K562 (cell line): ENCODE measurements at regions not wholly inside any gene's neighbourhood (a gene's known extent, or its start where the extent isn't known, plus 50 kb on each side); places are given as distances from the start of the nearest gene placed in this dataset.

ENCODE experiments used
- ATAC-seq: fragments of 200-7000 bp; cut with Tn5 transposase; 3 replicates; pipeline ENCODE4 v1.9.1; 2020; ENCODE audit warnings: moderate library complexity
- BruUV-seq: library from RNA; stranded (reverse); fragments of 400-500 nt; replicated peaks from 2 replicates; lab custom pipeline; 2021; lab: Mats Ljungman, UMichigan
- CTCF ChIA-PET: fragments of 300-600 bp; formaldehyde crosslinking; extraction: SDS; loops from one replicate; lab custom pipeline; 2021; ENCODE audit warnings: low intra/inter-chr PET ratio; lab: Yijun Ruan, JAX
- POLR2A ChIA-PET: fragments of 300-600, 350-650 bp; sonication (Branson Sonifier 250); formaldehyde crosslinking; extraction: SDS; loops from one replicate; lab custom pipeline; 2021; ENCODE audit warnings: antibody characterized with exemption, inconsistent platforms; lab: Yijun Ruan, JAX
- DNase-seq, 4 experiments: peaks; one replicate each; pipeline versions ENCODE4 v3.0.0 to v3.0.0-alpha.2; 2011 to 2018; ENCODE audit warnings: low spot score in 3 of 4, mixed read lengths in 3 of 4; ENCODE audit errors: extremely low read depth in 1 of 4
- FAIRE-seq: peaks from 2 replicates; lab custom pipeline; 2011; peaks lifted over from hg19 to GRCh38; lab: Jason Lieb, UNC
- H2AFZ ChIP-seq: 2 replicates; pipeline ENCODE4 v1.6.0; 2011; ENCODE audit warnings: low read depth, low read length, control low read depth, inconsistent platforms
- H3K27ac ChIP-seq: fragments of 200-600 bp; 3 replicates; pipeline ENCODE4 v1.8.0; 2011; ENCODE audit warnings: low read depth, mild to moderate bottlenecking, control low read depth, inconsistent platforms, low read length, moderate library complexity, mixed read lengths; ENCODE audit errors: extremely low read depth
- H3K27me3 ChIP-seq, 2 experiments: fragments of 300-600 bp in 1 of 2; 2 replicates in 1 of 2; 3 replicates in 1 of 2; pipeline versions ENCODE4 v1.6.0 to v1.8.0; 2011; ENCODE audit warnings: inconsistent platforms in 2 of 2, low read length in 2 of 2, mild to moderate bottlenecking in 1 of 2, mixed read lengths in 1 of 2, moderate library complexity in 1 of 2; ENCODE audit not compliant: control insufficient read depth in 2 of 2, insufficient read depth in 2 of 2
- H3K36me3 ChIP-seq: fragments of 300-600 bp; 3 replicates; pipeline ENCODE4 v1.8.0; 2011; ENCODE audit warnings: mild to moderate bottlenecking, low read length, inconsistent platforms; ENCODE audit not compliant: control insufficient read depth, insufficient read depth
- H3K4me1 ChIP-seq, 2 experiments: fragments of 200-600 bp in 1 of 2; replicated peaks in 1 of 2; 2 replicates in 1 of 2; 3 replicates in 1 of 2; pipeline versions ENCODE4 v1.5.1 to v1.8.0; 2011; ENCODE audit warnings: inconsistent platforms in 2 of 2, low read length in 2 of 2, mild to moderate bottlenecking in 1 of 2, mixed read lengths in 1 of 2, moderate library complexity in 1 of 2; ENCODE audit not compliant: control insufficient read depth in 2 of 2, insufficient read depth in 2 of 2
- H3K4me2 ChIP-seq: 2 replicates; pipeline ENCODE4 v1.6.1; 2011; ENCODE audit warnings: low read length, control low read depth, inconsistent platforms, mixed read lengths; ENCODE audit not compliant: insufficient read depth
- H3K4me3 ChIP-seq: fragments of 200-600 bp; sonication (generic), shearing (Covaris generic); 2 replicates; pipeline ENCODE4 v1.5.1; 2016; ENCODE audit warnings: control low read depth, inconsistent platforms
- H3K79me2 ChIP-seq: fragments of 200-600 bp; 3 replicates; pipeline ENCODE4 v1.8.0; 2011; ENCODE audit warnings: low read length, inconsistent platforms; ENCODE audit not compliant: control insufficient read depth, insufficient read depth
- H3K9ac ChIP-seq, 2 experiments: 2 replicates each; pipeline versions ENCODE4 v1.6.0 to v1.6.1; 2011; ENCODE audit warnings: low read depth in 2 of 2, low read length in 2 of 2, control low read depth in 1 of 2, inconsistent platforms in 1 of 2, mild to moderate bottlenecking in 1 of 2, mixed read lengths in 1 of 2; ENCODE audit not compliant: insufficient read depth in 1 of 2
- H3K9me1 ChIP-seq: one replicate; pipeline ENCODE4 v1.6.0; 2011; ENCODE audit warnings: inconsistent platforms, mild to moderate bottlenecking, low read length, moderate library complexity; ENCODE audit not compliant: control insufficient read depth, insufficient read depth
- H3K9me3 ChIP-seq: replicated peaks from 2 replicates; pipeline ENCODE4 v1.5.1; 2011; ENCODE audit warnings: low read depth, low read length, inconsistent platforms; ENCODE audit not compliant: control insufficient read depth, insufficient read depth
- H4K20me1 ChIP-seq: replicated peaks from 2 replicates; pipeline ENCODE4 v1.6.1; 2011; ENCODE audit warnings: low read length, inconsistent platforms, mixed read lengths; ENCODE audit not compliant: control insufficient read depth, insufficient read depth
- BCL6 ChIP-seq: fragments of 250-450 bp; sonication (Bioruptor Pico); IDR thresholded peaks from 2 replicates; pipeline ENCODE4 v1.4.0; 2020
- BRD9 ChIP-seq: fragments of 450-650 bp; IDR thresholded peaks from 2 replicates; pipeline ENCODE4 v1.6.1; 2018; ENCODE audit warnings: low read depth; ENCODE audit not compliant: partially characterized antibody
- CREB3L1 ChIP-seq: fragments of 450-650 bp; IDR thresholded peaks from 2 replicates; pipeline ENCODE4 v1.6.1; 2014; ENCODE audit warnings: low read depth, mild to moderate bottlenecking, moderate library complexity, borderline replicate concordance
- DMBX1 ChIP-seq: fragments of 250-450 bp; sonication (Bioruptor Pico); IDR thresholded peaks from 2 replicates; pipeline ENCODE4 v1.8.0; 2022; ENCODE audit warnings: inconsistent platforms, mild to moderate bottlenecking, moderate library complexity, borderline replicate concordance
- DPF2 ChIP-seq: fragments of 450-650 bp; IDR thresholded peaks from 2 replicates; pipeline ENCODE4 v1.6.1; 2016
- E2F8 ChIP-seq: fragments of 450-650 bp; IDR thresholded peaks from 2 replicates; pipeline ENCODE4 v1.7.1; 2018; ENCODE audit warnings: mild to moderate bottlenecking, low read depth; ENCODE audit not compliant: partially characterized antibody
- FOXA3 ChIP-seq, 2 experiments: fragments of 450-650 bp in 1 of 2; sonication (generic) in 1 of 2; formaldehyde crosslinking; IDR thresholded peaks in 1 of 2; conservative IDR thresholded peaks in 1 of 2; 2 replicates each; pipeline versions ENCODE4 v1.4.0 to v1.8.0; 2020 to 2022; ENCODE audit warnings: mild to moderate bottlenecking in 2 of 2, missing genetic modification reagents in 1 of 2
- FOXK1 ChIP-seq: sonication (generic); formaldehyde crosslinking; IDR thresholded peaks from 2 replicates; pipeline ENCODE4 v1.8.0; 2022; ENCODE audit warnings: missing genetic modification reagents, mild to moderate bottlenecking, borderline replicate concordance
- IRF9 ChIP-seq: fragments of 450-650 bp; IDR thresholded peaks from 2 replicates; pipeline ENCODE4 v1.6.1; 2016; ENCODE audit warnings: missing biosample characterization, missing genetic modification characterization
- NR4A1 ChIP-seq, 2 experiments: fragments of 250-450 bp in 1 of 2; fragments of 450-650 bp in 1 of 2; sonication (Bioruptor Pico) in 1 of 2; IDR thresholded peaks; 2 replicates each; pipeline versions ENCODE4 v1.4.0 to v1.6.1; 2016 to 2020; ENCODE audit warnings: mild to moderate bottlenecking in 2 of 2, missing compliant biosample characterization in 1 of 2, missing genetic modification characterization in 1 of 2, moderate library complexity in 1 of 2
- ZBTB8A ChIP-seq: fragments of 450-650 bp; IDR thresholded peaks from 2 replicates; pipeline ENCODE4 v1.6.1; 2018; ENCODE audit warnings: mild to moderate bottlenecking, moderate library complexity; ENCODE audit not compliant: partially characterized antibody
- ZNF133 ChIP-seq: fragments of 250-450 bp; sonication (Bioruptor Pico); IDR thresholded peaks from 2 replicates; pipeline ENCODE4 v1.4.0; 2020; ENCODE audit warnings: mild to moderate bottlenecking
- ZNF174 ChIP-seq: fragments of 250-450 bp; sonication (Bioruptor Pico); IDR thresholded peaks from 2 replicates; pipeline ENCODE4 v1.4.0; 2020; ENCODE audit warnings: mild to moderate bottlenecking
- ZNF253 ChIP-seq: fragments of 250-450 bp; sonication (Bioruptor Pico); conservative IDR thresholded peaks from 2 replicates; pipeline ENCODE4 v1.6.1; 2021; ENCODE audit warnings: mild to moderate bottlenecking
- ZNF655 ChIP-seq: fragments of 250-450 bp; sonication (Bioruptor Pico); IDR thresholded peaks from 2 replicates; pipeline ENCODE4 v1.5.0; 2021
- ZNF785 ChIP-seq: fragments of 250-450 bp; sonication (Bioruptor Pico); IDR thresholded peaks from 2 replicates; pipeline ENCODE4 v1.4.0; 2020; ENCODE audit warnings: mild to moderate bottlenecking
- WGBS: fragments of 100-300 bp; shearing (Covaris generic); methylation state at CpG from one replicate; pipeline ENCODE4 v1.1.6; 2016; ENCODE audit warnings: low coverage, mixed read lengths; ENCODE audit not compliant: insufficient coverage; ENCODE audit errors: missing lambda C conversion rate; 5-methylcytosine and 5-hydroxymethylcytosine counted together
- in situ Hi-C: fragments of 300-500 bp; cut with MboI; formaldehyde crosslinking; loops from 4 replicates; pipeline ENCODE4 v1.15.0; 2018; ENCODE audit warnings: inconsistent platforms, mixed read lengths
- intact Hi-C: fragments of 100-400 bp; cut with micrococcal nuclease; formaldehyde crosslinking; loops from 2 replicates; pipeline ENCODE4 v1.14.2; 2022

- Histone ChIP-seq H3K4me3 (no peak overlapping the region), H3K27ac (no peak overlapping the region), H3K36me3 (no peaks in the 10 kb centered on the region), H3K9me1 (no peaks in the 10 kb centered on the region), H3K4me2 (no peak overlapping the region), H3K9me3 (no peaks in the 10 kb centered on the region), H4K20me1 (no peaks in the 10 kb centered on the region), H3K79me2 (no peaks in the 10 kb centered on the region), H3K9ac (no peak overlapping the region), H3K27me3 (no peaks in the 10 kb centered on the region), H2AFZ (no peak overlapping the region), H3K4me1 (no peaks in the 10 kb centered on the region)
- POLR2A ChIA-PET = no interaction called here
- in situ Hi-C loops (no loop called here), intact Hi-C loops (no loop called here)
- ATAC-seq (no peak), DNase-seq (no peak), FAIRE-seq (no peak)
- BruUV-seq = no TSS peak
- 3% methylated on average over 2 of the region's 2 CpGs for WGBS
- CTCF ChIA-PET = no interaction called here
- no peak for TF ChIP-seq ZBTB8A
- no peak for TF ChIP-seq E2F8
- TF ChIP-seq BCL6 (CRISPR knock-in tag) = no peak
- no peak for TF ChIP-seq CREB3L1
- no peak for TF ChIP-seq DPF2
- no peak for TF ChIP-seq ZNF655 (CRISPR knock-in tag)
- TF ChIP-seq ZNF174 (CRISPR knock-in tag) = no peak
- no peak for TF ChIP-seq DMBX1 (CRISPR knock-in tag)
- TF ChIP-seq ZNF133 (CRISPR knock-in tag) = no peak
- no peak for TF ChIP-seq ZNF785 (CRISPR knock-in tag)
- TF ChIP-seq FOXA3 (CRISPR knock-in tag; conservative IDR thresholded peaks at IDR 0.05 in 1 of 2, IDR thresholded peaks at IDR 0.05 in 1 of 2) = no peak
- TF ChIP-seq FOXK1 (CRISPR knock-in tag) = no peak
- no peak for TF ChIP-seq IRF9 (tag)
- TF ChIP-seq BRD9 = no peak
- TF ChIP-seq NR4A1 (CRISPR knock-in tag; IDR thresholded peaks at IDR 0.05) = no peak
- no peak for TF ChIP-seq NR4A1 (tag; IDR thresholded peaks at IDR 0.05)
- no peak for TF ChIP-seq ZNF253 (CRISPR knock-in tag)
Measured at GRCh38 chr3:182133752-182134151, 422.0 kb downstream of the SOX2 start.
